HG03025 (cell line): ENCODE measurements at regions not wholly inside any gene's neighbourhood (a gene's known extent, or its start where the extent isn't known, plus 50 kb on each side); places are given as distances from the start of the nearest gene placed in this dataset.

Experiments used
- ATAC-seq: cut with Tn5 transposase; IDR thresholded peaks from one replicate; pipeline ENCODE4 v1.9.1; 2021; ENCODE audit warnings: mild to moderate bottlenecking, moderate library complexity; ENCODE audit not compliant: unreplicated experiment, low FRiP score

GRCh38 chr16:73432850-73433730 lies 385.2 kb upstream of the ZFHX3 start:
- ATAC-seq: no peak

DNA sequence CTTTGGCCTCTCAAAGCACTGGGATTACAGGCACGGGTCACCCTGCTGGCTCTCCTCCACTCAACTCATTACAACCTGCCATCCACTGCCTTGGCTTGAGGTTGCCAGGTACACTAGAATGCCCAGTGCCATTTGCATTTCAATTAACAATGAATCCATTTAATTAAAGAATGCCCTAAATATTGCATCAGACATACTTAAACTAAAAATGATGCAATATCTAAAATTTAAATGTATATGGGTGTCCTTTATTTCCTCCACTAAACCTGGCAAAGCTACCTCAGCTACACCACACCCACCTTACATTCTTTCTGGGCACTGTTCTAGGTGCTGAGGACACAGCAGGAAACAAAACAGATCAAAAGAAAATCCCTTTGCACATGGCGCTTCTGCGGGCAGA lies 382.2 kb upstream of the ZFHX3 start:
- no peak for ATAC-seq

DNA sequence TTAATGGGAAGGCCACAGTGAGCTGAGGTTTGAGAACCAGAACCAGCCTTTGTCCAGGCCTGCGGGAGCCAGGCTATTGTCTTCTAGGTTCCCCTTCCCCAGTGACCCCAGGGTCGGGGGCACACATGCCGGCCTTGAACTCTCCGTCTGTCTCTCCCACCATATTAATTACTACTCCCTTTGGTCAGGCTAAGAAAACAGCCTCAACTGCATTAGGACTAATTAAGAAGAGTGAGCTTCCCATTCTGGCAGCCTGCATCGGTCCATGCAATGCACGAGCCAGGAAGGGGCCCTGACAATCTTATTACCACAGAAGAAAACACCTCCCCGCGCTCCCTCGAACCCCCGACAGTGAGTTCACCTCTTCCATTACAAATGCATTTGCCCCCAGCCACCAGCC lies 380.2 kb upstream of the ZFHX3 start:
- ATAC-seq: no peak

GRCh38 chr16:73427164-73427563 lies 379.2 kb upstream of the ZFHX3 start:
- no peak for ATAC-seq

DNA sequence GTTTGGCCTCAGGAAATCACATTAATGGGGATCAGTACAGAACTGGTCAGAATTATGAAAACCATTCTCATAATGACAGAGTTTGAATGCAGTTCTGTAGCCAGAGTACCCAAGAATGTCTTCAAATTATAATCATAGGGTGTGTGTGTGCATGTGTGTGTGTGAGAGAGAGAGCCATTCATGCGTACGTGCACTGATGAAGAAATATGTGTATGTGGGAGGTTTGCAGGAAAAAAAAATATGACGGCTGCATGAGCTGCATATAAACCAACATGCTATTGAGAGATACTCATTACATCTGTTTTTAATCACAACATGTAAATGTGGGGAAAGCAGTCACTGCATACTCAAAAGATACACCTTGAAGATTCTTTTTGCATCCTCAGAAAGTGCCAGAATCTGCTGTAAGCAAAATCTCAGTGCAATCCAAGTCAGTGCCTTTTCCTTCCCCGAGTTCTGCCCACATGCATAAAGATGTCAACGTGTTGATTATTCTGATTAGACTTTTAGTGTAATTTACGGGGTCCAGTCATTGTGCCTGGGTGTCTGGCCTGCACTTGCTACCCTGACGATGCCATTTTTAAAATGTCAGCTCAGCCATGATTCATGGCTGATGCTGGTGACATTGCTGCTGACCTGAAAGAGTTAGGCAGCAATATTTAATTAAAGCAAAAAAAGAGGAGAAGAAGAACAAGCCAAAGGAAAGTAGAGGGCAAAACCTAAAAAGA lies 378.7 kb upstream of the ZFHX3 start:
- ATAC-seq: no peak

- ATAC-seq: no peak
Measured at GRCh38 chr16:73420676-73421075, 372.7 kb upstream of the ZFHX3 start.

GRCh38 chr16:73420244-73420643 lies 372.3 kb upstream of the ZFHX3 start:
- ATAC-seq: no peak

DNA sequence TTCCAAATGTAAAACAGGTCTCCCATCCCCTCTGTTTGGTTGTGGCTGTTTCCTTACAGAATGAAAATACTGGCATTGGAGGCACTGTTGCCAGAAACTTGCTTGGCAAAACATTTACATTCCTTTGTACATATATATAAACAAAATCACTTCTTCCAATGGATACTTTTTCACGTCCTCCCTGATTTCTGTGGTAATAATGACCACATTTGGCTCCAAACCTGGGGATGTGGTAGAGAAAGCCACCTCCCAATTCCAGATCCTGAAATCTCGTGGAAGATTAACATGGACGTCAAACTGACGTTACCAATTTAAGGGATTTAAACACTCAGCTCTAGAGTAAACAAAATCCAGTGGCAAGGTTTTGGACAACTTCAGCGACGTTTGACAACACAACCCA lies 370.8 kb upstream of the ZFHX3 start:
- ATAC-seq: no peak

GRCh38 chr16:73418051-73418450 lies 370.1 kb upstream of the ZFHX3 start:
- no peak for ATAC-seq

GRCh38 chr16:73415286-73415685 lies 367.4 kb upstream of the ZFHX3 start:
- ATAC-seq: no peak

DNA sequence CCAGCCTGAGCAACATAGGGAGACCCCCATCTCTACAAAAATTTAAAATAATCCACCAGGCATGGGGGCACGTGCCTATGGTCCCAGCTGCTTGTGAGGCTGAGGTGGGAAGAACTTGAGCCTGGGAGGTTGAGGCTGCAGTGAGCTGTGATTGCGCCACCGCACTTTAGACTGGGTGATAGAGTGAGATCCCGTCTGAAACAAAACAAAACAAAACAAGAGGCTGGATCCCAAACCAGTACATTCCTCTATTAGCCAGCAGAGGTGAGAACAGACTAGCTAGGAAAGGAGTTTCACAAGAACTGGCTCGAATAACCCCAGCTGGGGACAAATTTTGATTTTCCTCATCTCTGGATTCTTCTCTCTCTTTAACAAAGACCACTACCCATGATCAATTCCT lies 366.7 kb upstream of the ZFHX3 start:
- ATAC-seq: no peak

GRCh38 chr16:73413830-73414190 lies 365.9 kb upstream of the ZFHX3 start:
- ATAC-seq: no peak

DNA sequence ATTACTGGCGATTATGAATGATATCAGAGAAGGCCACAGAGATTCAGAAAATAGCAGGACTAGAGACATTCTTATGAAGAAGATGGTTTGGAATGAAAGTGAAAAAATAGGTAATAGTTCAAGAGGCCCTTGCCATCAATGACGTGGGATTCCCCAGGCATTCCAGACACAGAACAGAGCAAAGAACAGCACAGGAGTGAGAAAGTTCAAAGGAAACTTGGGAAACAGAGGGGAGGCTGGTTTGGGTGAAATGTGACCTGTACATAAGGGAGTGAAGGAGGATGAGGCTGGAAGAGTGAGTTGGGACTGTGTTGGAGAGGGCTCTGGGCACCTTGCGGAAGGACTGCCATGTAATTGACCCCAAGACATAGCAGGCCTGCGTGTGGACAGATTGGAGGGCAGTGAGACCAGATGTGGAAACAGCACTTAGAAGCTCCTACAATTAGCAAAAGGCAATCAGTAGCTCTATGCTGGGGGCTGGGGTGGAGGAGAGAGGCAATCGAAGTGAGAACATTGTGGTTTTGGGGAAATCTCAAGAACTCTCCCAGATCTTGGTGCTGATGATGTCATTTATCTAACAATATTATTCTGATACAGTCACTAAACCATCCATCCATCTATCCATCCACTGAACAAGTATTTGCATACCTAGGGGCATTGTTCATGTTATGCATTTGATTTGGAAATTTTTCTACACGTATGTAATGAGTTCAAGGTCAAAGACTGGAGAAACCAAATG lies 365.3 kb upstream of the ZFHX3 start:
- ATAC-seq: no peak

GRCh38 chr16:73412416-73412815 lies 364.5 kb upstream of the ZFHX3 start:
- no peak for ATAC-seq

GRCh38 chr16:73408716-73409115 lies 360.8 kb upstream of the ZFHX3 start:
- no peak for ATAC-seq

DNA sequence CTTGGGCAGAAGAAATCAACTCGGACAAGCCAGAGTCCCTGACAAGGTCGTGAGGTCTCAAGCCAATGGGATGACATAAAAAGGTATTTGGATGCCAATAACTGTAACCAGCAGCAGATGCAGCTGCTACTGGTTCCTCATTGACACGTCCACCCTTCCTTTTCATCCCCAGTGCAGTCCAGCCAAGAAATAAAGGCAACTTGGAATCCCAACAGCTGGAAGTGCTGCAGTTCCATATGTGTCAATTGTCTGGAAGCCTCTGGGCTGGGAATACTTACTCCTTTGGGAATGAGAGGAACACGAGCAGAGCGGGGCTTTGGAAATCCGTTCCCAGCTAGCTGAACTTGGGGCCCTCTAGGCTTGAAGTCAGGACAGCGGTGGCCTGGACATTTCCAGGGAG lies 360.4 kb upstream of the ZFHX3 start:
- ATAC-seq: no peak

DNA sequence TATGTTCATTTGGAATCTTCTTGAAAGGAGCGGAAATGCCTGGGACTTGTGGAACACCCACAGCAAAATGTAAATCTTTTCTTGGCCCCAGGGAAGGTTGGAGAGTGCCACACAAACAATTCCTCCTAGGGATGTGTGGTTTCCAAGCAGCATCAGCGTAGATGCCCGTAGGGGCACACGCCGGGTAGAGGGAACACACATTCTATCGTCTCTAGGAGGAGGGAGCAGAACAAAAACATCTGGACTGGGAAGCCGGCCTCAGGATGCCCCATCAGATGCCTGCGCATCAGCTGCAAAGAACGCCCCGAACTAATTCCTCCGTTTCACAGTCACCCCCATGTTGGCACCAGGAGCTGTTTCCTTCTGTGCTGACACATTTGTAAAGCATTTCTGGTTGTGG lies 357.9 kb upstream of the ZFHX3 start:
- ATAC-seq: no peak

DNA sequence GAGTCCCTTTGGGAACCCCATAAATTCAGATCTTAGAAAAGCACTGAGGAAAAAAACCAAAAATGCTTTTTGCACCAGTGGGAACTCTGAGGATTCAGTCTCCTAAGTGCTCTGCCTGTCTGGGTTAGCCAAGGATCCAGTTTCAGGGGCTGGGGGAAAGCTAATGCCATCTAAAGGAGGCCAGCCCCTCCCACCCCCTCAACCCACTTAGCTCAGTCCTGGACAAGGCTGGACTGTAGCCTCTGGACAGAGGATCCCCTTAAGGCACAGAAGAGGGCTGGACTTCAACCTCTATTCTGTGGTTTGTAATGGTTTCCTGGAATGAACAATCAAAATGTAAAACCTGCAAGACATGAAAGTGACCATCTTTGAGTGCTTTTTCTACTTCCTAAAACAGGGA lies 356.1 kb upstream of the ZFHX3 start:
- ATAC-seq: no peak

- no peak for ATAC-seq
Measured at GRCh38 chr16:73403291-73403690, 355.4 kb upstream of the ZFHX3 start.

DNA sequence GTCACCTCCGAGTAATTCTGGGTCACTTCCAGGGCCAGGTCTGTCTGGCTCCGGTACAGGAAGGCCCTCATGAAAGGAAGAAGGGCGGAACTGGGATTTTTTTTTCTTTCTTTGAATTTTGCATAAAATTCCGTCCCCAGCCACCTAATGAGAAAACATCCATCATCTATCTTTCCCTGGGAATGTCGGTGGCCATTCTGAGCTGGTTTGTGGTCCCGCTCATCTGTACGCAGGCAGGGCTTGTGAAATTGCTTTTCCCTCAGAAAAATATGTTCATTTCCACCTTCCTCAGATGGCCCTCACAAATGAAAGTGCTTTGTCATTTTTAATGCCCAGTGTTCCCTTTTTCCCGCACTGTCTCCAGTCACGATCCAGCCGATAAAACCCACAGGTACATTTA lies 353.0 kb upstream of the ZFHX3 start:
- no peak for ATAC-seq

DNA sequence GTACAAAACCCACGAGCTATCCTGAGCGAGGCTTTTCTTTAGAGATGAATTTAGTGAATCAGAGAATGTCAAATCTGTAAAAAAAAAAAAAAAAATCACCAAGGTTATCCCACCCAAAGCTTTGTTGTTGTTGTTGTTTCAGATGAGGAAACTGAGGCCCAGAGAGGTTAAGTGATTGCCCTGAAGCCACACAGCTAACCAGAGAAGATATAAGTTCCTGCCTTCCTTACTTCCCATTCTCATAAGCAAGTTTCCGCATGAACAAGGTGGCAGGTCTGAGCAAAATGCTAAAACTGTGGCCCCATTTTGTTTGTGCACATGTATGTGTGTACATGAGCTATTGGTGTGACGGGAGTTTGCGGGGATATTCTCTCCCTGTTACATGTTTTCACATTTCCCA lies 352.1 kb upstream of the ZFHX3 start:
- no peak for ATAC-seq
